GM21360 (cell line): ENCODE measurements at regions not wholly inside any gene's neighbourhood (a gene's known extent, or its start where the extent isn't known, plus 50 kb on each side); places are given as distances from the start of the nearest gene placed in this dataset.

Source experiments
- ATAC-seq: cut with Tn5 transposase; IDR thresholded peaks from one replicate; pipeline ENCODE4 v1.9.1; 2021; ENCODE audit warnings: mild to moderate bottlenecking, moderate library complexity; ENCODE audit not compliant: unreplicated experiment

- ATAC-seq = no peak
Measured at GRCh38 chr4:117783716-117784115, 250.6 kb upstream of the NDST3 start.

- no peak for ATAC-seq
Measured at GRCh38 chr4:117784266-117784665, 250.0 kb upstream of the NDST3 start.

- ATAC-seq = no peak
Measured at GRCh38 chr4:117786566-117786965, 247.7 kb upstream of the NDST3 start.

GRCh38 chr4:117793845-117794480 is 240.3 kb upstream of the NDST3 start:
- no peak for ATAC-seq

- ATAC-seq = no peak
Measured at GRCh38 chr4:117796677-117797076, 237.6 kb upstream of the NDST3 start.

GRCh38 chr4:117800636-117801035 is 233.7 kb upstream of the NDST3 start:
- no peak for ATAC-seq

- ATAC-seq = no peak
Measured at GRCh38 chr4:117801756-117802155, 232.5 kb upstream of the NDST3 start.

- ATAC-seq = no peak
Measured at GRCh38 chr4:117811731-117812130, 222.6 kb upstream of the NDST3 start.

- ATAC-seq = no peak
Measured at GRCh38 chr4:117814277-117815246, 219.7 kb upstream of the NDST3 start.

GRCh38 chr4:117817301-117817700 is 217.0 kb upstream of the NDST3 start:
- ATAC-seq = no peak

GRCh38 chr4:117821834-117822233 is 212.5 kb upstream of the NDST3 start:
- ATAC-seq = no peak

GRCh38 chr4:117823388-117823787 is 210.9 kb upstream of the NDST3 start:
- ATAC-seq = no peak

- no peak for ATAC-seq
Measured at GRCh38 chr4:117825600-117825999, 208.7 kb upstream of the NDST3 start.

- no peak for ATAC-seq
Measured at GRCh38 chr4:117831060-117831683, 203.1 kb upstream of the NDST3 start.

- ATAC-seq = no peak
Measured at GRCh38 chr4:117835566-117835965, 198.7 kb upstream of the NDST3 start.

- no peak for ATAC-seq
Measured at GRCh38 chr4:117844594-117844993, 189.7 kb upstream of the NDST3 start.

- no peak for ATAC-seq
Measured at GRCh38 chr4:117845270-117845669, 189.0 kb upstream of the NDST3 start.

GRCh38 chr4:117847849-117848248 is 186.4 kb upstream of the NDST3 start:
- no peak for ATAC-seq

- no peak for ATAC-seq
Measured at GRCh38 chr4:117868201-117868600, 166.1 kb upstream of the NDST3 start.

- ATAC-seq = no peak
Measured at GRCh38 chr4:117873779-117874178, 160.5 kb upstream of the NDST3 start.

GRCh38 chr4:117874216-117874615 is 160.1 kb upstream of the NDST3 start:
- no peak for ATAC-seq

- ATAC-seq = no peak
Measured at GRCh38 chr4:117889978-117890377, 144.3 kb upstream of the NDST3 start.
